Right cardiac atrium (tissue), 5 donors: ENCODE measurements at regions not wholly inside any gene's neighbourhood (a gene's known extent, or its start where the extent isn't known, plus 50 kb on each side); places are given as distances from the start of the nearest gene placed in this dataset.

Source experiments
- ATAC-seq, 2 donors: fragments of 200-7000 bp; cut with Tn5 transposase; one replicate each; pipeline versions ENCODE4 v1.8.0 to v1.9.1; 2020; ENCODE audit warnings: moderate library complexity in 2 of 2, mild to moderate bottlenecking in 1 of 2
- DNase-seq, 3 donors: peaks; one replicate each; pipeline ENCODE4 v3.0.0-alpha.2; 2020
- H3K27ac ChIP-seq: one replicate; pipeline ENCODE4 v1.5.1; 2013; ENCODE audit warnings: mild to moderate bottlenecking, low read length, control low read depth, moderate library complexity
- H3K27me3 ChIP-seq: one replicate; pipeline ENCODE4 v1.6.1; 2013; ENCODE audit not compliant: control insufficient read depth, insufficient read depth
- H3K4me1 ChIP-seq: one replicate; pipeline ENCODE4 v1.6.1; 2013; ENCODE audit warnings: low read length; ENCODE audit not compliant: control insufficient read depth, insufficient read depth
- H3K4me3 ChIP-seq: one replicate; pipeline ENCODE4 v1.5.1; 2013; ENCODE audit warnings: low read length, control low read depth
- H3K9me3 ChIP-seq: one replicate; pipeline ENCODE4 v1.6.1; 2013; ENCODE audit warnings: low read length; ENCODE audit not compliant: control insufficient read depth
- WGBS: extraction: QIAGEN DNeasy Blood & Tissue Kit; methylation state at CpG from one replicate; pipeline ENCODE4 v1.1.7; 2013; 5-methylcytosine and 5-hydroxymethylcytosine counted together
- intact Hi-C, 4 donors: fragments of 100-400 bp; cut with DNase I; formaldehyde crosslinking; loops; one replicate each; pipeline versions ENCODE4 v1.11.0 to v1.14.0; 2022 to 2023
- donor health status: healthy with polysubstance abuse.
- donor health status: DM: no; HTN: yes; CAD: no.
- donor health status: DM: no; HTN: no; CAD: no.
- donor health status: DM: no; HTN: yes; CAD: no; lungs with severe emphysema.
- donor health status: DM: yes; HTN: yes; CAD: no.

DNA sequence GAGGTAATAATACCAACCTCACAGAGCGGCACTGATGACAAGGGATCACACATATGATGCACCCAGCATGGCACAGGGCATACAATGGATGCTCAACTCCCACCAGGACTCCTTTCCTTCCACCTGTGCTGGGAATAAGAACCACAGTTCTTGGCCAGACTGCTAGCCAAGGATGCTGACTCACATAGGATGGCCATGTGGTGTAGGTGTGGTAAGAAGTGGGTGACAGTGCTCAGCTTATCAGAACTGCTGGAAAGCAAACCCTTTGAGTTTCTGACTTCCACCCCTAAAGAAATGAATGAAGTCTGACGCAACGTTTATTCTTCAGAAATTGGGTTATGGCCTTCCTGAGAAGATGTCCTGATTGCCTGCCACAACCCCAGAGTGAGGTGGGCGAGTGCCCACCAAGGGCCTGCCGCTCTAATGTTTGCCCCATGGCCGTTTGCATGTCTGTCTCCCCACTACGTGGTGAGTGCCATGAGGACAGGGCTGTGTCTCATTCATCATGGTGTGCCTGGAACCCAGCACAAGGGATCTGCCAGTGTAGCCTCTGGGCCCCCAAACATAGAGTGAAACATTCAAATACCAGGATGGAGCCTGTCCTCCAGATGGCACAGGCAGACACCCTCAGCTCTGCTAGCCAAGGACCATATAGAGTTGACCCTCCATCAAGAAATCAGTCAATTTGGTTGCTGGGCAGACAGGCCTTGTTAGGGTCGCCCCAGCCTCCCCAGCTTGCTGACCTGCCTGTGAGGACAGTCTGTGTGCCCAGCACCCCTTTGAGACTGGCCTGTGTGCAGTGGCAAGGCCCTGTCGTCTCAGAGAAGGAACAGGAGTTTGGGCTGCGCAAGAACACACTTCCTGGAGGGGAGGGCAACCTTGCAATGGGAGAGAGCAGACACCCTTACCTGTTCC, 57.6 kb upstream of the SLCO2A1 start:
- Histone ChIP-seq H3K4me3 (no peak overlapping the region), H3K27me3 (no peaks in the 10 kb centered on the region), H3K4me1 (peaks cover under 1% of the 10 kb centered on the region), H3K9me3 (no peaks in the 10 kb centered on the region), H3K27ac (no peak overlapping the region)
- intact Hi-C loops = no loop called here
- ATAC-seq = no peak
- peak in 1 of 3 donors; percentile 33 for DNase-seq
- 85% methylated on average over 10 of the region's 10 CpGs for WGBS

DNA sequence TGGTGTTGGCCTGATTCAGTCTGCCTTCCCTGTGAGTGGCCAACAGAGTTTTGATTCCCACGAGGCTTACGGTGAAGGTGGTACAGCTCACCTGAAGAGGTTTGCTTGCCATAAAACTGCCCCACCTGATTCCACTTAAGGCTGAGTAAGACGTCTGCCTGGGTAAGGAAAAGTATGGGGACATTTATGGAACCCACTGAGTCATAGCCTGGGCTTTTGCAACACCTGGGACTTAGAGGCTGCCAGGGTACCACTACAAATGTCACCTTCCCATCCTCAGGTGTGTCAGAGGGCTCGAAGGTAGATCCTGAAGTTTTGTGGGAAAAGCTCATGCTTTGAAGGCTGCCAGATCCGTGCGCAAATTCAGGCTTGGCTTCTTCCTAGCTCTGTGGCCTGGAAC, 56.9 kb upstream of the SLCO2A1 start:
- intact Hi-C loops = no loop called here
- no peak for DNase-seq
- 93% methylated on average over 6 of the region's 6 CpGs for WGBS
- H3K27me3 ChIP-seq = no peaks in the 10 kb centered on the region
- no peak overlapping the region for H3K4me3 ChIP-seq
- H3K4me1 ChIP-seq = no peaks in the 10 kb centered on the region
- H3K9me3 ChIP-seq = no peaks in the 10 kb centered on the region
- H3K27ac ChIP-seq = no peak overlapping the region
- no peak for ATAC-seq

DNA sequence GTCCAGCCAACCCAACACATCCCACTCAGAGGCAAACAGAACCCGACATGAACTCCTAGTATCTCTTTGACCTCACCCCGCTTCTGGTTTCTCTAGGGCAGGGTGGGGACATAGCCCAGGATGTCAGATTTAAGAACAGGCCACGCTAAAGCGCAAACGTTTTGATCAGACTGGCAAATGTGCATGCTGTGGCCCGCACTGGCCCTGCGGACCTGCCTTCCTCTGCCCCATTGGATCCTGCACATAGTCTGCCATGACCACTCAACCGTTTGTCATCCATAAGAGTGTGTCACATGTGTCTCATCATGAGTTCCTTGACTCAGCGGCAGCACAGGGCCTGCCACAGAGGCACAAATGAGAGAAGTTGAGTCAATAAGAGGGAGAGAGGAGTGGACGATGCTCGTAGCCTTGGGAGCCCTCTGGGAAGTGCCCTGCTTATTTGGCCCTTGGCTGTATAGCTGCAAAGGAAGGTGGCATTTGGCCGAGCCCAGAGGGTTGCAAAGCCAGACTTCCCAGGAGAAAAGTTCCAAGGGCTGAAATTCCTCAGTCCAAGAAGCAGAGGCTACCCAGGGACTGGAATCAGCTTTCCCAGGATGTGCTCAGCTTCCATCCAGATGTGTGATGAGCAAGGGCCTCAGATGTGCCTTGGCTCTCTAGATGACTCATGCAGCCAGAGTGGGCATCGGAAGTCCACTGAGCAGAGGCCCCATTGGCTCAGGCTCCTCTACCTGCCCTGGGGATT, 55.5 kb upstream of the SLCO2A1 start:
- H3K27ac ChIP-seq = no peak overlapping the region
- WGBS = 89% methylated on average over 13 of the region's 13 CpGs

DNA sequence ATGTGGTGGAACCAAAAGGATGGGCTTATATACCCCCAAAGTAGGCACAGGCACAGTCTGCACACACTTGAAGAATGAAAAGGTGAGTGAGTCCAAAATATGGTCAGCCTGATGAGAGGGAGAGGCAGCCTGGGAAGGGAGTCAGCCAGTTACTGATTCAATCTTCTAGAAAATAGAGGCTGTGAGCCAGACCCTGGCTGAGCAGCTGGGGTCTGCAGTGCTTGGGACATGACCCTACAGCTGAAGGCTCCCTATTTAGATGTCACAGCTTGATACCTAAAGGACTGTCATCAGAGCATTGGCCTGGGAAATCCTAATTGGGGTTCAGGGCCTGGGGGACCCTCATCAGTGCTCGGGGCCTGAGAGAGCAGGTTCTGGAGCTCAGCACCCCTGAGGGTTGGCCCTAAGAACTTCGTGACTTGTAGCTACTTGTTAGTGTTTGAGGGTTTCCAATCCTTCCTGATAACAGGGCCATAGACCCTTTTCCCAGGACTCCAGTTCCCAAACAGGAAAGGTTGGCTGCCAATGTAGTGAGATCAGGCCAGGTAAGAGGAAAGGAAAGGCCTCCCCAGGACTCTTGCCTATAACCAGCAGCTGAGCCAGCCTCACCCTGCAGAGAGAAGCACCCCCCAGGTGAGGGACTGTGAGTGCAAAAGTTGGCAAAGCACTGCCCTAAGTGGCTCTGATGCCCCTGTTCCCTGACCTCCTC, 54.7 kb upstream of the SLCO2A1 start:
- no peaks in the 10 kb centered on the region for H3K27me3 ChIP-seq
- peaks cover 3% of the 10 kb centered on the region for H3K9me3 ChIP-seq
- no peaks in the 10 kb centered on the region for H3K4me1 ChIP-seq
- no peak overlapping the region for H3K27ac ChIP-seq
- H3K4me3 ChIP-seq = no peak overlapping the region
- WGBS = 84% methylated on average over 2 of the region's 2 CpGs
- DNase-seq = no peak
- intact Hi-C loops = no loop called here
- ATAC-seq = peak in 1 of 2 donors; percentile 36

More for the DNA sequence above, 55.5 kb upstream of the SLCO2A1 start:
- DNase-seq = no peak
- no peak for ATAC-seq
- H3K27me3 ChIP-seq = no peaks in the 10 kb centered on the region
- no peaks in the 10 kb centered on the region for H3K4me1 ChIP-seq
- no peak overlapping the region for H3K4me3 ChIP-seq
- intact Hi-C loops = no loop called here
- H3K9me3 ChIP-seq = peaks cover 3% of the 10 kb centered on the region

DNA sequence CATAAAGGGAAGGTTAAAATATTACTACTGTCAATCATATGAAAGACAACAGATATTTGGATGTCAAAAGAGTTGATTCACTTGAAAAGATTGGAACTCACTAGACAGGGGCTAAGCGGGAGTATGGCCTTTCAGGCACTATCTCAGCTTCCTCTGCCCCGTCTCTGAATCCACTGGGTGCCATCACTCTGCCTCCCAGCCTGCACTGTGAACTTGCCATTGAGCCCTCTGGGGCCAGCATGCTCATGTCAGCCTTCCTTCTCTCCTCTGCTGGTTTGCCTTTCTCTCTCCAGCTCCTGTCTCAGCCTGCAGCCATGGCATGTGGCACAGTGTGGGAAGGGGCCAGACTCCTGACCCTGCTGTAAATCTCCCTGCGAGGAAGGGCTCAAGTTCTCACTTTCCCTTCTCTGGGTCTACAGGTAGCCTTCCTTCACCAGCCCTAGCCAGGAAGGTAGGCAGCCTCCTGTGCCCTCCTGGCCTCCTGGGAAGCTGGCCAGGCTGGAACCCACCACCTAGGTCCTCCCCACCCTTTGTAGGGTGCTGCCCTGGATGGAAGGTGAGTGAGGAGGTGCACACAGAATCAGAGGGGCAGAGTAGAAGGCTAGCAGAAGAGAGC, 54.0 kb upstream of the SLCO2A1 start:
- DNase-seq (no peak), ATAC-seq (no peak)
- intact Hi-C loops = no loop called here
- no peaks in the 10 kb centered on the region for H3K27me3 ChIP-seq
- H3K27ac ChIP-seq = no peak overlapping the region
- H3K9me3 ChIP-seq = peaks cover 3% of the 10 kb centered on the region
- H3K4me1 ChIP-seq = no peaks in the 10 kb centered on the region
- WGBS = 92% methylated on average over 3 of the region's 3 CpGs
- H3K4me3 ChIP-seq = no peak overlapping the region

DNA sequence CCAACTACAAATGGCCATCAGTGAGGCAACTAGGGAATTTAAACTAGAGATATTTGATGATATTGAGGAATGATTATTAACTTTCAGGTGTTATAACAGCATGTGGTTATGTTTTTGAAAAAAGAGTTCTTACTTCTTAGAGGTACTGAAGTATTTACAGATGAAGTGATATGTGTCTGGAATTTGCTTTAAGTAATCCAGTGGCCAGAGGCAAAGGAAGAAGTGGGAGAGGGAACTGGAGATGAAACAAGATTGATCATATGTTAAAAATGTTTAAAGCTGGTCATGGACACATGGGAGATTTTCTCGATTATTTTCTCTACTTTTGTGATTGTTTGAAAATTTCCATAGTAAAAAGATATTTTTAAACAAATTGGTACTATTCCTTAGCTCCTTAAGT, 53.3 kb upstream of the SLCO2A1 start:
- no peak overlapping the region for H3K27ac ChIP-seq
- no peaks in the 10 kb centered on the region for H3K4me1 ChIP-seq
- ATAC-seq = no peak
- DNase-seq = no peak
- WGBS = 87% methylated on average over 1 of the region's 1 CpG
- intact Hi-C loops = no loop called here
- no peak overlapping the region for H3K4me3 ChIP-seq
- H3K27me3 ChIP-seq = no peaks in the 10 kb centered on the region
- H3K9me3 ChIP-seq = peaks cover 3% of the 10 kb centered on the region

DNA sequence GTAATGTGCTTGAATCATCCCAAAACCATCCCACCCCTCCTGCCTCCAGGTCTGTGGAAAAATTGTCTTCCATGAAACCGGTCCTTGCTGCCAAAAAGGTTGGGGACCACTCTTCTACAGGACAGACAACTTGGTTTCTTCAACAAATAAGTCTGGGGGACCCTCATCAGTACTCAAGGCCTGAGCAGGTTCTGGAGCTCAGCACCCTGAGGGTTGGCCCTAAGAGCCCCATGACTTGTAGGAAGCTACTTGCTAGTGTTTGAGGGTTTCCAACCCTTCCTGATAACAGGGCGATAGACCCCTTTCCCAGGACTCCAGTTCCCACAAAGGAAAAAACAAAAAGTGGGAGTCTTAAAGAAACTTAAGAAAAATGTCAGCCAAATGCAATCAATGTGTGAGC, 52.9 kb upstream of the SLCO2A1 start:
- Histone ChIP-seq H3K4me1 (no peaks in the 10 kb centered on the region), H3K27me3 (no peaks in the 10 kb centered on the region), H3K27ac (no peak overlapping the region), H3K4me3 (no peak overlapping the region), H3K9me3 (peaks cover 3% of the 10 kb centered on the region)
- WGBS = 89% methylated on average over 2 of the region's 2 CpGs
- ATAC-seq (no peak), DNase-seq (no peak)
- intact Hi-C loops = no loop called here

DNA sequence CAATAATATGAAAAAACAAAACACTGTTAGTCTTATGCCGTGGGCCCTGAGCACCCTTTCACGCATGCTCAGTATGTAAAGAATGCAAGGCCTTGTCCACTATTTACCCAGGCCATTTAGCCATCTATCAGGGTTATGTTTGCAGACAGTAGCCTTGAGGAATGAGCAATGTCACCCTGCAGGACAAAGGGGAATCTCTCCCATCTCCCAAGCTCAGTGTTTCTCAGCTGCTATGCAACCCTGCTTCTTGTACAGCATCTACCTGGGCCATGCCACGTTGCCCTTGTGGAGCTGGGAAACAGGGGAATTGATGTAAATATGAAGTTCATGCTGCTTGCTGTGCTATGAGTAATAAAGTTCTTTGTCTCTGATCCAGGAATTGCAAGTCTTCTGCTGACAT, 51.5 kb upstream of the SLCO2A1 start:
- no peak for ATAC-seq
- intact Hi-C loops = no loop called here
- WGBS = 83% methylated on average over 3 of the region's 3 CpGs

DNA sequence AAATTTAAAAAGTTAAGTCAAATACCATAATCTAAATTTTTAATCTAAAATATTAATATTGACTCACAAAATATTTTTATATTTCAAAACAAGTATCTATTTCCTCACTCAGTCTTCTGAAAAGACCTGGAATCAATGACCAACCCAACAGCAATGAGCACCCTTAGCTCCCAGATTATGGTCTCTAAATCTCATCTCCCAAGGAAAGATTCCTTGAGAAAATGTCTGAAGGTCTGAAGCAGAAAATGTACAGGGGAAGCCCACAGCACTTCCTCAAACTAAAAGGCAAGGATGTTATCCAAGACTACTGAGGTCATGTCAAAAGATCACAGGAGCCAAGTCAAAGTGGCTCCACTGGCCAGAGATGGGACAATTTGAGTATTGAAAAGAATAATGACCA, 51.0 kb upstream of the SLCO2A1 start:
- Histone ChIP-seq H3K4me1 (no peaks in the 10 kb centered on the region), H3K27me3 (no peaks in the 10 kb centered on the region), H3K9me3 (peaks cover 3% of the 10 kb centered on the region), H3K4me3 (no peak overlapping the region), H3K27ac (no peak overlapping the region)
- ATAC-seq = no peak
- intact Hi-C loops = no loop called here
- DNase-seq = no peak

More for the DNA sequence above, 51.5 kb upstream of the SLCO2A1 start:
- DNase-seq = no peak
- Histone ChIP-seq H3K4me3 (no peak overlapping the region), H3K27ac (no peak overlapping the region), H3K27me3 (no peaks in the 10 kb centered on the region), H3K9me3 (peaks cover 3% of the 10 kb centered on the region), H3K4me1 (no peaks in the 10 kb centered on the region)

DNA sequence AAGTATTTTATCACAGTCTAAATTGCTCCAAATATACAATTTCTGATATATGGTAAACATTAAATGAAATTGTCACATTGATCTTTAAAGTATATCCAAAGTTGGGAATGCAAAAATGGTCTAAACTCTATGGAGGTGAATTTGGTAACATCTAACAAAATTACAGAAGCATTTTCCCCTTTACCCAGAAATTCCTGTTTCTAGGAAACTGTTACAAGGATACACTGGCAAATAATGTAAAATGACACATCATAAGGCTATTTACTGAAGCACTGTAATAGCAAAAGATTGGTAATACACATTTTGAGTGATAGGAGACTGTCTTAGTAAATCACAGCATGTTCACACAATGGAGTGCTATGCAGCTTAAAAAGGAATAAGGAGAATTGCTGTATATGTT, 50.0 kb upstream of the SLCO2A1 start:
- no peaks in the 10 kb centered on the region for H3K27me3 ChIP-seq
- DNase-seq (no peak), ATAC-seq (no peak)
- intact Hi-C loops = no loop called here
- peaks cover 3% of the 10 kb centered on the region for H3K9me3 ChIP-seq
- H3K4me3 ChIP-seq = no peak overlapping the region
- no peaks in the 10 kb centered on the region for H3K4me1 ChIP-seq
- no peak overlapping the region for H3K27ac ChIP-seq
